H1 (cell line): ENCODE measurements at regions not wholly inside any gene's neighbourhood (a gene's known extent, or its start where the extent isn't known, plus 50 kb on each side); places are given as distances from the start of the nearest gene placed in this dataset.

ENCODE experiments used
- CTCF ChIA-PET: fragments of 300-600 bp; sonication (Branson Sonifier 250); formaldehyde crosslinking; loops from one replicate; lab custom pipeline; 2021; ENCODE audit not compliant: partially characterized antibody; lab: Charles Lee
- POLR2A ChIA-PET: fragments of 300-600 bp; sonication (Branson Sonifier 250); formaldehyde crosslinking; loops from one replicate; lab custom pipeline; 2021; ENCODE audit warnings: inconsistent platforms; ENCODE audit not compliant: partially characterized antibody; lab: Charles Lee
- DNase-seq, 2 experiments: peaks; one replicate each; pipeline versions ENCODE4 v3.0.0 to v3.0.0-alpha.2; 2010 to 2022; ENCODE audit warnings: low spot score in 2 of 2, low read depth in 1 of 2, mixed read lengths in 1 of 2
- FAIRE-seq: peaks from 2 replicates; lab custom pipeline; 2011; peaks lifted over from hg19 to GRCh38; lab: Jason Lieb, UNC
- H2AFZ ChIP-seq: 2 replicates; pipeline ENCODE4 v1.8.1; 2012; ENCODE audit warnings: low read length, inconsistent platforms
- H2AK5ac ChIP-seq: 2 replicates; pipeline ENCODE4 v1.6.1; 2013; ENCODE audit warnings: low read depth, low read length
- H2BK120ac ChIP-seq: replicated peaks from 2 replicates; pipeline ENCODE3; 2013; ENCODE audit warnings: low read depth, low read length, inconsistent platforms
- H2BK12ac ChIP-seq: 2 replicates; pipeline ENCODE4 v1.6.1; 2013; ENCODE audit warnings: low read depth, low read length
- H2BK15ac ChIP-seq: 2 replicates; pipeline ENCODE4 v1.6.1; 2013; ENCODE audit warnings: low read length
- H2BK20ac ChIP-seq: 2 replicates; pipeline ENCODE4 v1.6.1; 2013; ENCODE audit warnings: low read length
- H2BK5ac ChIP-seq: 2 replicates; pipeline ENCODE4 v1.6.1; 2013; ENCODE audit warnings: low read depth, low read length
- H3K14ac ChIP-seq: 2 replicates; pipeline ENCODE4 v1.6.1; 2013; ENCODE audit warnings: inconsistent platforms; ENCODE audit not compliant: insufficient read length
- H3K18ac ChIP-seq: 2 replicates; pipeline ENCODE4 v1.6.1; 2013; ENCODE audit warnings: low read length; ENCODE audit errors: extremely low read depth
- H3K23ac ChIP-seq: 2 replicates; pipeline ENCODE4 v1.6.1; 2013; ENCODE audit warnings: inconsistent platforms; ENCODE audit not compliant: insufficient read length
- H3K23me2 ChIP-seq: 2 replicates; pipeline ENCODE4 v1.6.1; 2013; ENCODE audit warnings: low read depth, low read length
- H3K27ac ChIP-seq: 2 replicates; pipeline ENCODE4 v1.6.1; 2011; ENCODE audit warnings: low read depth, low read length, inconsistent platforms
- H3K27me3 ChIP-seq, 4 experiments: replicated peaks in 1 of 4; 1 replicate in 1 of 4; 2 replicates in 3 of 4; pipeline versions ENCODE4 v1.6.1 to v1.8.1; 2011 to 2013; ENCODE audit warnings: low read length in 3 of 4, mild to moderate bottlenecking in 3 of 4, inconsistent platforms in 2 of 4, mixed read lengths in 2 of 4, moderate library complexity in 1 of 4; ENCODE audit not compliant: control insufficient read depth in 3 of 4, insufficient read depth in 3 of 4; ENCODE audit errors: extremely low read depth in 1 of 4
- H3K36me3 ChIP-seq, 4 experiments: 2 replicates each; pipeline versions ENCODE4 v1.6.1 to v1.8.1; 2011 to 2013; ENCODE audit warnings: mild to moderate bottlenecking in 4 of 4, low read length in 3 of 4, moderate library complexity in 2 of 4, control low read depth in 1 of 4, inconsistent platforms in 1 of 4; ENCODE audit not compliant: insufficient read depth in 4 of 4, control insufficient read depth in 2 of 4
- H3K4ac ChIP-seq: replicated peaks from 2 replicates; pipeline ENCODE3; 2013; ENCODE audit warnings: low read length, low read depth, mixed read lengths, inconsistent platforms; ENCODE audit not compliant: insufficient read length
- H3K4me1 ChIP-seq, 4 experiments: replicated peaks in 1 of 4; 1 replicate in 1 of 4; 2 replicates in 3 of 4; pipeline versions ENCODE4 v1.6.1 to v1.8.1; 2011 to 2013; ENCODE audit warnings: low read length in 3 of 4, inconsistent platforms in 2 of 4, mixed read lengths in 1 of 4; ENCODE audit not compliant: insufficient read depth in 4 of 4, control insufficient read depth in 3 of 4
- H3K4me2 ChIP-seq, 2 experiments: 2 replicates each; pipeline versions ENCODE4 v1.6.1 to v1.8.1; 2011 to 2013; ENCODE audit warnings: low read depth in 2 of 2, low read length in 2 of 2, control low read depth in 1 of 2, inconsistent platforms in 1 of 2, mild to moderate bottlenecking in 1 of 2; ENCODE audit not compliant: insufficient read depth in 1 of 2
- H3K4me3 ChIP-seq, 4 experiments: fragments of 200-600, 300-600 bp in 1 of 4; sonication (generic), shearing (Covaris generic), sonication (Bioruptor Twin) in 1 of 4; 2 replicates each; pipeline versions ENCODE4 v1.5.1 to v1.8.1; 2011 to 2016; ENCODE audit warnings: low read length in 4 of 4, low read depth in 3 of 4, control low read depth in 2 of 4, inconsistent platforms in 2 of 4, mild to moderate bottlenecking in 2 of 4, mixed read lengths in 1 of 4, moderate library complexity in 1 of 4; ENCODE audit not compliant: insufficient read depth in 2 of 4; ENCODE audit errors: extremely low read depth in 1 of 4
- H3K56ac ChIP-seq: replicated peaks from 2 replicates; pipeline ENCODE3; 2013; ENCODE audit warnings: low read depth, mild to moderate bottlenecking, mixed read lengths, low read length, inconsistent platforms; ENCODE audit not compliant: insufficient read length
- H3K79me1 ChIP-seq: 2 replicates; pipeline ENCODE4 v1.6.1; 2013; ENCODE audit warnings: low read depth, low read length, control low read depth
- H3K79me2 ChIP-seq, 2 experiments: 2 replicates each; pipeline versions ENCODE4 v1.6.1 to v1.8.1; 2012 to 2013; ENCODE audit warnings: low read length in 2 of 2, mild to moderate bottlenecking in 2 of 2, inconsistent platforms in 1 of 2; ENCODE audit not compliant: insufficient read depth in 2 of 2, control insufficient read depth in 1 of 2
- H3K9ac ChIP-seq, 4 experiments: replicated peaks in 1 of 4; 1 replicate in 1 of 4; 2 replicates in 3 of 4; pipeline versions ENCODE4 v1.6.1 to v1.8.1; 2011 to 2013; ENCODE audit warnings: low read depth in 3 of 4, low read length in 3 of 4, control low read depth in 2 of 4, mild to moderate bottlenecking in 2 of 4, moderate library complexity in 2 of 4, inconsistent platforms in 1 of 4; ENCODE audit errors: extremely low read depth in 1 of 4
- H3K9me3 ChIP-seq, 2 experiments: 2 replicates each; pipeline versions ENCODE4 v1.6.1 to v1.8.1; 2012 to 2013; ENCODE audit warnings: mild to moderate bottlenecking in 2 of 2, moderate library complexity in 2 of 2, control low read depth in 1 of 2, inconsistent platforms in 1 of 2, low read depth in 1 of 2, low read length in 1 of 2, mixed read lengths in 1 of 2; ENCODE audit not compliant: insufficient read depth in 2 of 2
- H4K20me1 ChIP-seq, 2 experiments: replicated peaks in 1 of 2; 2 replicates each; pipeline versions ENCODE3 to v1.8.1; 2011 to 2013; ENCODE audit warnings: inconsistent platforms in 2 of 2, low read length in 2 of 2, mild to moderate bottlenecking in 1 of 2; ENCODE audit not compliant: insufficient read depth in 2 of 2, control insufficient read depth in 1 of 2
- H4K5ac ChIP-seq: 2 replicates; pipeline ENCODE4 v1.6.1; 2013; ENCODE audit warnings: low read length, low read depth, mixed read lengths, inconsistent platforms; ENCODE audit not compliant: insufficient read length
- H4K8ac ChIP-seq: 2 replicates; pipeline ENCODE4 v1.8.0; 2013; ENCODE audit warnings: mild to moderate bottlenecking, moderate library complexity, low read length, inconsistent platforms; ENCODE audit not compliant: insufficient read depth; ENCODE audit errors: extremely low read depth
- H4K91ac ChIP-seq: replicated peaks from 2 replicates; pipeline ENCODE3; 2013; ENCODE audit warnings: low read length, mixed read lengths, inconsistent platforms; ENCODE audit not compliant: insufficient read length
- GABPA ChIP-seq: IDR thresholded peaks from 2 replicates; pipeline ENCODE4 v1.6.1; 2011; ENCODE audit warnings: mild to moderate bottlenecking, low read length, moderate library complexity, borderline replicate concordance; ENCODE audit not compliant: insufficient read depth
- GTF2F1 ChIP-seq: IDR thresholded peaks from 2 replicates; pipeline ENCODE4 v1.6.1; 2012; ENCODE audit warnings: low read depth, low read length, improper control_type of control experiment, borderline replicate concordance
- HDAC6 ChIP-seq: IDR thresholded peaks from one replicate; pipeline ENCODE4 v1.7.1; 2012; ENCODE audit warnings: low read depth, mild to moderate bottlenecking, inconsistent platforms, low read length, moderate library complexity
- SIN3A ChIP-seq, 2 experiments: IDR thresholded peaks in 1 of 2; conservative IDR thresholded peaks in 1 of 2; 2 replicates each; pipeline ENCODE4 v1.6.1; 2011 to 2012; ENCODE audit warnings: low read length in 2 of 2, improper control_type of control experiment in 1 of 2, low read depth in 1 of 2, mild to moderate bottlenecking in 1 of 2
- SP2 ChIP-seq: IDR thresholded peaks from 2 replicates; pipeline ENCODE4 v1.6.1; 2012; ENCODE audit warnings: mild to moderate bottlenecking, low read length, inconsistent platforms

GRCh38 chr1:4024811-4025210, 124.7 kb upstream of the C1orf174 start:
- Histone ChIP-seq H3K23ac (no peak overlapping the region), H3K36me3 (no peaks in the 10 kb centered on the region), H3K79me1 (no peaks in the 10 kb centered on the region; the same call in 1 of the 2 replicates), H3K9ac (no peak overlapping the region), H2BK20ac (no peak overlapping the region), H2BK120ac (no peak overlapping the region), H2BK15ac (no peak overlapping the region), H4K20me1 (no peaks in the 10 kb centered on the region), H3K4me1 (peaks cover 0 to 6% (median 3%) of the 10 kb centered on the region in 4 experiments; a peak in 4 of 7 replicates), H3K4ac (no peak overlapping the region)
- CTCF ChIA-PET = interaction anchor here (0.6 to 1.4 kb wide), 2 partner anchors 9 to 1156 kb away, joined by 3 to 5 read pairs; no protein-coding TSS in a partner anchor
- POLR2A ChIA-PET = no interaction called here
- no peak for FAIRE-seq
- TF ChIP-seq HDAC6 (no peak), SIN3A (conservative IDR thresholded peaks at IDR 0.05 in 1 of 2, IDR thresholded peaks at IDR 0.05 in 1 of 2; ENCODE audit: low read depth in 1 of 2, low read length in 2 of 2) (no peak), SP2 (no peak), GABPA (no peak), GTF2F1 (no peak)
- TF ChIP-seq, all 59 proteins: peak for 0
- no peak overlapping the region for H4K91ac ChIP-seq
- no peak overlapping the region for H2AK5ac ChIP-seq
- no peak overlapping the region for H3K4me2 ChIP-seq
- no peaks in the 10 kb centered on the region for H3K23me2 ChIP-seq
- DNase-seq = no peak
- no peak overlapping the region for H3K56ac ChIP-seq
- no peaks in the 10 kb centered on the region for H3K79me2 ChIP-seq
- no peak overlapping the region for H2BK5ac ChIP-seq
- H3K27ac ChIP-seq = no peak overlapping the region
- no peak overlapping the region for H2AFZ ChIP-seq
- H3K14ac ChIP-seq = no peak overlapping the region
- H2BK12ac ChIP-seq = no peak overlapping the region
- no peak overlapping the region for H3K18ac ChIP-seq
- H4K5ac ChIP-seq = no peak overlapping the region
- 0 out of 7 replicates have a peak, but pooled peaks cover 0 to 2% (median 2%) of the 10 kb centered on the region in 4 experiments for H3K27me3 ChIP-seq
- no peak overlapping the region for H4K8ac ChIP-seq
- H3K4me3 ChIP-seq = no peak overlapping the region
- no peaks in the 10 kb centered on the region for H3K9me3 ChIP-seq
